AG09309 (cell line): ENCODE measurements at regions not wholly inside any gene's neighbourhood (a gene's known extent, or its start where the extent isn't known, plus 50 kb on each side); places are given as distances from the start of the nearest gene placed in this dataset.
A peak's percentile ranks its signal among the peaks of the same experiment; 100 is the strongest.

Source experiments
- DNase-seq: peaks from one replicate; pipeline ENCODE4 v3.0.0-alpha.2; 2010; ENCODE audit warnings: low read depth
- H3K4me3 ChIP-seq: 2 replicates; pipeline ENCODE4 v1.5.1; 2011; ENCODE audit warnings: mild to moderate bottlenecking, low read depth, low read length, moderate library complexity; ENCODE audit not compliant: control insufficient read depth
- TF ChIP-seq, protein P1 (sequence below): IDR thresholded peaks from 2 replicates; pipeline ENCODE4 v1.5.1; 2011; ENCODE audit warnings: mild to moderate bottlenecking, low read depth, low read length, inconsistent platforms; ENCODE audit not compliant: insufficient read depth, control insufficient read depth; ENCODE audit errors: missing control alignments

DNA sequence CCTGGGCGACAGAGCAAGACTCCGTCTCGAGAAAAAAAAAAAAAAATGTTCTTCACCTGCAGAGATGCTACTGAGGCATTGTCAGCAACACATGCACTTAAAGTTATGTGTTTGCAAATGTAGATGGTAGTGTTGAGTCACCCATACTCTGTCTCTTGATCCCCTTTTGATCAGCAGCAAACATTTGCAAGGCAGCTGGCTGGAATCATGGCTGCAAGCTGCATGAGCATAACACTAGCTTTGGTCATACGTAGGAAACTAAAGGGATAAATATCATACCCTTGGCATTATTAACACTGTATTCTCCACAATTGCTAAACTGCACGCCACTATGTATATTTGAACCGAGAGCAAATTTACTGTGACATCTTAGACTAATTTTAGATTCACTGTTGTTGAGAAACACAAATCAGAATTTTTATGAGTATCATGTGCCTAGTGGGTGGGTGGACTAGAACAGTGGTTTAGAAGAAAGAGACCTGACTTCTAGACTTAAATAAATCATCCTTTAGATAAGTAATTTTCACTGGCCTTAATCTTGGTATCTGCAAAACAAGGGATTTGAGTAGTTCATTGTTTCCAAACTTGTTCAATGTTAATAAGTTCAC is 229.3 kb upstream of the MEOX2 start:
- DNase-seq = no peak
- H3K4me3 ChIP-seq = no peak overlapping the region
- TF ChIP-seq, protein P1, sequence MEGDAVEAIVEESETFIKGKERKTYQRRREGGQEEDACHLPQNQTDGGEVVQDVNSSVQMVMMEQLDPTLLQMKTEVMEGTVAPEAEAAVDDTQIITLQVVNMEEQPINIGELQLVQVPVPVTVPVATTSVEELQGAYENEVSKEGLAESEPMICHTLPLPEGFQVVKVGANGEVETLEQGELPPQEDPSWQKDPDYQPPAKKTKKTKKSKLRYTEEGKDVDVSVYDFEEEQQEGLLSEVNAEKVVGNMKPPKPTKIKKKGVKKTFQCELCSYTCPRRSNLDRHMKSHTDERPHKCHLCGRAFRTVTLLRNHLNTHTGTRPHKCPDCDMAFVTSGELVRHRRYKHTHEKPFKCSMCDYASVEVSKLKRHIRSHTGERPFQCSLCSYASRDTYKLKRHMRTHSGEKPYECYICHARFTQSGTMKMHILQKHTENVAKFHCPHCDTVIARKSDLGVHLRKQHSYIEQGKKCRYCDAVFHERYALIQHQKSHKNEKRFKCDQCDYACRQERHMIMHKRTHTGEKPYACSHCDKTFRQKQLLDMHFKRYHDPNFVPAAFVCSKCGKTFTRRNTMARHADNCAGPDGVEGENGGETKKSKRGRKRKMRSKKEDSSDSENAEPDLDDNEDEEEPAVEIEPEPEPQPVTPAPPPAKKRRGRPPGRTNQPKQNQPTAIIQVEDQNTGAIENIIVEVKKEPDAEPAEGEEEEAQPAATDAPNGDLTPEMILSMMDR = no peak

DNA sequence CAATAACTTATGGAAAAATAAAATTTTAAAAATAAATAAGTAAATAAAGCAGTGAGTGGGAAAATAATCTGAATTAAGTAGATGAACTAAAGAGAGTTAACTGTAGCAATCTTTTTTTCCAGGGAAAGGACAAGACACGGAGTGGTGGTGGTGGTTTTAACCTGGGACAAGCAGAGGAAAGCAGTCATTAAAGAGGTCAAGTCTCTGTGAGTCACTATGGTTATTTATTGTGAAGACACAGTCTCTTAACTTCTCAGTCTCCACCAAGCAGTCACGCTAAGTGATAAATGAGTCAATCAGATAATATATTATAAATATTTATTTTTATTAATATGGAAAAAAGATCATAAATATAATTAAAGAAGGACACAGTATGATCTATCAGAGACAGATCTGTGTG is 228.1 kb upstream of the MEOX2 start:
- no peak for DNase-seq
- H3K4me3 ChIP-seq = no peak overlapping the region
- TF ChIP-seq, protein P1 = no peak

DNA sequence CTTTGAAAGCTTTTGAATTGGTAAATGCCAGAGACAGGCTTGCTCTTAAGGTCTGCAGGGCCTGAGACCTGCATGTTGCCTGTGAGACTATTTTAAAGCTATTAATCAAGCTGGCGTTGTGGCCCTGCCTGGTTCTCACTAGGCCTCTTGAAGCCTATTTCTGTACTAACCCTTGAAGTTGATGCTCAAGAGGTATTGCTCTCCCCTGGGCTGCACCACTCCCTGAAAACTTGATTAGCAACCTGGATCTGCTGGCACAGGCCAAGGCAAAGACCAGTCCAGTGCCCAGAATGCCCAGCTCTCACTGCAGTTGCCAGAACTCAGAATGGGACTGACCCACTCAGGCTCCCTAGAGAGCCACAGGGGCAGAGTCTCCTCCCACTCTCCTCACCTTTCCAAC is 220.0 kb upstream of the MEOX2 start:
- no peak for DNase-seq
- no peak overlapping the region for H3K4me3 ChIP-seq
- TF ChIP-seq, protein P1 = no peak

DNA sequence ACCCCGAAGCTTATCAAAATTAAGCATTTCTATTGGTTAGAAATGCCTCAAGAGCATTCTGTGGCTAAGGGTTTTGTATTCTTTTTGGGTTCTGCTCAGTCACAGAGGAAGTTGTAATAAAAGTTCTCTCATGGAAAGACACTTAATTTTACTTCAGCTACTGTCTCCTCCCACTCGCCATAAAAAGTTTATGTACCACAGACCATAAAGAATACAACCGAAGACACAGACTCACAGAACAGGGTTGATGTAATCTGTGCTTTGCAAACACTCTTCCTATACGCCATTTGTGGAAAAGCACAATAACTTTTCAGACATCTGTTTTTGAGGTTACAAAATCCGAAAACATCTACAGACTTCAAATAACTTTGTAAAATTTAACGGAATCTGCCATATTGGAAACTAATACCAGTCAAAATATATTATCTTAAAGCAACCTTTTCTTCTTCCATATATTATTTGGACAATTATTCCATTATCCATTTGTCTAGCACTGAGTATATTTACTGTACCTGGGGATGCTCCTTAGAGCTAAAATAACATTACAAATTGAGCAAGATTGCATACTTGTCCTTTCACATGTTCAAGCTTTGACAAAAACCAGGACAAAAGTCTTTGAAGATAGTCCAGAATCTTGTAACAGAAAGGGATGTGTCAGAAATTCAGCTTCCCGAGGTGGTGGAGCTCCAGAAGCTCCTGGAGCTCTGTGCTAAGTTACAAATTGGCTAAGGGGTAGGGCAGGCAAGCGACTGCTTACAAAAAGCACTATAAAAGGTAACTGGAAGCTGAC is 219.0 kb upstream of the MEOX2 start:
- TF ChIP-seq, protein P1 = no peak
- no peak for DNase-seq
- H3K4me3 ChIP-seq = no peak overlapping the region

DNA sequence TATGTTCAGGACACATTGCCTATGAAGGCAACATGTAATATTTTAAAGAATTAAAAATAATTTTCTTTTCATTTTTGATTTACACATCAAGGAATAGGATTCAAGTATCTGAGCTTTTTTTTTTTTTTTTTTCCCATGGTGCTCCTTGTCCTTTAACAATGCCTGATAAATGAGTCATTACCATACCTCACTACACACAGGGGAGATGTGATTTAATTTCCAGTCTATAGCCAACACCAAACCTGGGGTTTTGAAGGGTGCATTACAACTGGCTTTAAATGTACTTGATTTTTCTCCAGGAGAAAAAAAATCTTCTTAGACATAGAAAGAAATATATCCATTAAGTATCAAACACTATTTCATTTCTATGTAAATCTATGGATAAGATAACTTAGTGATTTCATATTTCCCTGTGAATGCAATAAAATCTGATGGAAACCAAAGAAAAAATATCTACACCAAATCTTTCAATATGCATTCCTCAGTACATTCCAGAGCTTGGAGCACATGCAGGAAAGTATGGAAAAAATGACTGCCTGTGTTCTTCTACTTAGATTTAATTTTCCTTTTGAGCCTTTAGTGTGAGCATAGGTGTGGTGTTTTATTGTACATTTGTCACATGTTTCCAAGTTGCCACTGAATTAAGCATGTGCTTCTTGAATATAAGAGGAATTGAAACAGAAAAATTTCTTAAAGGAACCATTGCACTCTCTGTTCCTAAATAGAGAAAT is 204.8 kb upstream of the MEOX2 start:
- TF ChIP-seq, protein P1 = no peak
- no peak overlapping the region for H3K4me3 ChIP-seq
- no peak for DNase-seq

DNA sequence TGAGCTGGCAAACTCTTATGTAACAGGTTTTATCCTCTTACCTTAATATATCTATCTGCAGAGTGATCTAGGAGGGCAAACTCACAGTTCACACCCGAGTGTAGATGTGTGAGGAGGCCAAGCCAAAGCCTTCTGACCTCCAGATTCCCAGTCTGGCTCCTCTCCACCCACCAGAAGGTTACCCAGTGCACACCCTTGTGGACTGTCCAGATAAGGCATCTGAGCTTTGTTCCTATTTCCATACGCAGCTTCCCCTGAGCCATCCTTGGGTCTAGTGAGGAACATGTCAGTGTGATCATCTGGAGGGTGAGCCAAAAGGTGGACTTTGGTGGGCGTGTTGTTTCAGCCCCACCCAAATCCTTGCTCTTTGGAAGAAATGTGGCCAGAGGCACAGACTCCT is 203.0 kb upstream of the MEOX2 start:
- no peak overlapping the region for H3K4me3 ChIP-seq
- no peak for DNase-seq
- TF ChIP-seq, protein P1 = peak; percentile 35
